ENCODE measurements at regions not wholly inside any gene's neighbourhood (a gene's known extent, or its start where the extent isn't known, plus 50 kb on each side); places are given as distances from the start of the nearest gene placed in this dataset.

DNA sequence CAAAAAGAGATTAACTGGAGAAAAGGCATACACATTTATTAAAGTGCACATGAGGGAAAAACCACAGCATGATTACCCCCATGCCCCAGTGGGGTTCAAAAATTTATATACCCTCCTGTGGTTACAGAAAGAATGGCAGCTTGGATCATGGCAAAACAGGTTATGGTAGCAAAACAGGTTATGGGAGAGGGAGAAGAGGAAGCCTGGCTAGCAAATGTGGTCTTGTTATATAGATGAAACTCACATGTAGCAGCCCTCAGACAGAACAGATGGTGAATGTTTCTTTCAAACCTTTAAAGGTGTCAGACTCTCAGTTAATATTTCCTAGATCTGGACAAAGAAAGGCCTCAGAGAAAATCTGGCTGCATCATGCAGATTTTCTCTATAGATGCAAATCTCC, 178.2 kb upstream of the ZC3H15 start:
- TF ChIP-seq, protein P1, sequence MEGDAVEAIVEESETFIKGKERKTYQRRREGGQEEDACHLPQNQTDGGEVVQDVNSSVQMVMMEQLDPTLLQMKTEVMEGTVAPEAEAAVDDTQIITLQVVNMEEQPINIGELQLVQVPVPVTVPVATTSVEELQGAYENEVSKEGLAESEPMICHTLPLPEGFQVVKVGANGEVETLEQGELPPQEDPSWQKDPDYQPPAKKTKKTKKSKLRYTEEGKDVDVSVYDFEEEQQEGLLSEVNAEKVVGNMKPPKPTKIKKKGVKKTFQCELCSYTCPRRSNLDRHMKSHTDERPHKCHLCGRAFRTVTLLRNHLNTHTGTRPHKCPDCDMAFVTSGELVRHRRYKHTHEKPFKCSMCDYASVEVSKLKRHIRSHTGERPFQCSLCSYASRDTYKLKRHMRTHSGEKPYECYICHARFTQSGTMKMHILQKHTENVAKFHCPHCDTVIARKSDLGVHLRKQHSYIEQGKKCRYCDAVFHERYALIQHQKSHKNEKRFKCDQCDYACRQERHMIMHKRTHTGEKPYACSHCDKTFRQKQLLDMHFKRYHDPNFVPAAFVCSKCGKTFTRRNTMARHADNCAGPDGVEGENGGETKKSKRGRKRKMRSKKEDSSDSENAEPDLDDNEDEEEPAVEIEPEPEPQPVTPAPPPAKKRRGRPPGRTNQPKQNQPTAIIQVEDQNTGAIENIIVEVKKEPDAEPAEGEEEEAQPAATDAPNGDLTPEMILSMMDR (IDR thresholded peaks at IDR 0.05): peak in 1 of 2 donors; percentile 6
- no peak for TF ChIP-seq EP300 (IDR thresholded peaks at IDR 0.05)
